ENCODE measurements at regions not wholly inside any gene's neighbourhood (a gene's known extent, or its start where the extent isn't known, plus 50 kb on each side); places are given as distances from the start of the nearest gene placed in this dataset.

GRCh38 chr15:29400701-29401100, 131.1 kb upstream of the NSMCE3 start:
- TF ChIP-seq ATF3 (IDR thresholded peaks at IDR 0.05), result no peak
- TF ChIP-seq EGR1 (IDR thresholded peaks at IDR 0.05; ENCODE audit: low read depth in 2 of 2), result no peak
- no peak for TF ChIP-seq FOXA2 (IDR thresholded peaks at IDR 0.05)
- TF ChIP-seq GABPA (IDR thresholded peaks at IDR 0.05 in 1 of 2, conservative IDR thresholded peaks at IDR 0.05 in 1 of 2), result no peak
- TF ChIP-seq FOXA1 (IDR thresholded peaks at IDR 0.05), result no peak
- TF ChIP-seq NR2F2 (IDR thresholded peaks at IDR 0.05), result no peak
- TF ChIP-seq, protein P1, sequence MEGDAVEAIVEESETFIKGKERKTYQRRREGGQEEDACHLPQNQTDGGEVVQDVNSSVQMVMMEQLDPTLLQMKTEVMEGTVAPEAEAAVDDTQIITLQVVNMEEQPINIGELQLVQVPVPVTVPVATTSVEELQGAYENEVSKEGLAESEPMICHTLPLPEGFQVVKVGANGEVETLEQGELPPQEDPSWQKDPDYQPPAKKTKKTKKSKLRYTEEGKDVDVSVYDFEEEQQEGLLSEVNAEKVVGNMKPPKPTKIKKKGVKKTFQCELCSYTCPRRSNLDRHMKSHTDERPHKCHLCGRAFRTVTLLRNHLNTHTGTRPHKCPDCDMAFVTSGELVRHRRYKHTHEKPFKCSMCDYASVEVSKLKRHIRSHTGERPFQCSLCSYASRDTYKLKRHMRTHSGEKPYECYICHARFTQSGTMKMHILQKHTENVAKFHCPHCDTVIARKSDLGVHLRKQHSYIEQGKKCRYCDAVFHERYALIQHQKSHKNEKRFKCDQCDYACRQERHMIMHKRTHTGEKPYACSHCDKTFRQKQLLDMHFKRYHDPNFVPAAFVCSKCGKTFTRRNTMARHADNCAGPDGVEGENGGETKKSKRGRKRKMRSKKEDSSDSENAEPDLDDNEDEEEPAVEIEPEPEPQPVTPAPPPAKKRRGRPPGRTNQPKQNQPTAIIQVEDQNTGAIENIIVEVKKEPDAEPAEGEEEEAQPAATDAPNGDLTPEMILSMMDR (IDR thresholded peaks at IDR 0.05; ENCODE audit: low read depth, low read length, missing input control), result no peak
- no peak for TF ChIP-seq JUND (IDR thresholded peaks at IDR 0.05)
- TF ChIP-seq SP1 (IDR thresholded peaks at IDR 0.05), result no peak
- no peak for TF ChIP-seq RXRA (IDR thresholded peaks at IDR 0.05)
- no peak overlapping the region for H3K27ac ChIP-seq (ENCODE audit: low read depth in 1 of 2, low read length in 2 of 2)
- H3K9me3 ChIP-seq (ENCODE audit: control insufficient read depth in 4 of 4, low read length in 3 of 4), result no peaks in the 10 kb centered on the region
- no peak overlapping the region for H3K4me3 ChIP-seq (ENCODE audit: low read depth in 1 of 3, low read length in 3 of 3)
- H3K9ac ChIP-seq (ENCODE audit: low read depth in 1 of 2, low read length in 2 of 2), result no peak overlapping the region
- H3K36me3 ChIP-seq (ENCODE audit: control insufficient read depth in 4 of 4, insufficient read depth in 3 of 4, low read depth in 1 of 4, low read length in 3 of 4), result no peaks in the 10 kb centered on the region
- no peaks in the 10 kb centered on the region for H3K4me1 ChIP-seq (ENCODE audit: control insufficient read depth in 4 of 4, insufficient read depth in 4 of 4, low read length in 3 of 4)
- H3K27me3 ChIP-seq (ENCODE audit: control insufficient read depth in 4 of 4, insufficient read depth in 4 of 4, low read length in 3 of 4), result peaks cover 0 to 3% (median 1%) of the 10 kb centered on the region in 4 donors
- no peak for DNase-seq (ENCODE audit: low spot score)
- 60% methylated on average over 8 of the region's 8 CpGs for WGBS

DNA sequence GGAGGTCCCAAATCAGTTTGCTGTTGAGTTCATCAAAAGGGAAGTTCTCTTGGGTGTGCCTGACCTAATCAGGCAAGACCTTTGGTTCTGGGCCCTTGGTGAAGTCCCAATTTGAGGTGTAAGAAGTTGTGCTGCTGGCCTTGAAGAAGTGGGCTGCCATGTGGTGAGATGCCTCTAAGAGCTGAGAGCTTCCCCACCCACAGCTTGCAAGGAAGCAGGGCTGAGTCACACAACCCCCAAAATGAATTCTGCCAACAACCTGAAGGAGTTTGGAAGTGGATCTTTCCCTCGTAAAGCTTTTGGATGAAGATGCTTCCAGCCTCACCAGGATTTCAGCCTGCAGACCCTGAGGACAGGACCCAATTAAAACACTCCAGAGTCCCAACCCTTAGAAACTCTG, 129.3 kb upstream of the NSMCE3 start:
- H3K4me1 ChIP-seq (ENCODE audit: control insufficient read depth in 4 of 4, insufficient read depth in 4 of 4, low read length in 3 of 4), result no peaks in the 10 kb centered on the region
- DNase-seq (ENCODE audit: low spot score), result no peak
- no peak overlapping the region for H3K27ac ChIP-seq (ENCODE audit: low read depth in 1 of 2, low read length in 2 of 2)
- H3K4me3 ChIP-seq (ENCODE audit: low read depth in 1 of 3, low read length in 3 of 3), result no peak overlapping the region
- no peaks in the 10 kb centered on the region for H3K9me3 ChIP-seq (ENCODE audit: control insufficient read depth in 4 of 4, low read length in 3 of 4)
- no peaks in the 10 kb centered on the region for H3K36me3 ChIP-seq (ENCODE audit: control insufficient read depth in 4 of 4, insufficient read depth in 3 of 4, low read depth in 1 of 4, low read length in 3 of 4)
- H3K9ac ChIP-seq (ENCODE audit: low read depth in 1 of 2, low read length in 2 of 2), result no peak overlapping the region
- 87% methylated on average over 1 of the region's 1 CpG for WGBS
- H3K27me3 ChIP-seq (ENCODE audit: control insufficient read depth in 4 of 4, insufficient read depth in 4 of 4, low read length in 3 of 4), result peaks cover 0 to 2% (median 0%) of the 10 kb centered on the region in 4 donors
- TF ChIP-seq GABPA (IDR thresholded peaks at IDR 0.05 in 1 of 2, conservative IDR thresholded peaks at IDR 0.05 in 1 of 2), result no peak
- no peak for TF ChIP-seq SP1 (IDR thresholded peaks at IDR 0.05)
- TF ChIP-seq EGR1 (IDR thresholded peaks at IDR 0.05; ENCODE audit: low read depth in 2 of 2), result no peak
- no peak for TF ChIP-seq FOXA1 (IDR thresholded peaks at IDR 0.05)
- TF ChIP-seq, protein P1 (IDR thresholded peaks at IDR 0.05; ENCODE audit: low read depth, low read length, missing input control), result no peak

DNA sequence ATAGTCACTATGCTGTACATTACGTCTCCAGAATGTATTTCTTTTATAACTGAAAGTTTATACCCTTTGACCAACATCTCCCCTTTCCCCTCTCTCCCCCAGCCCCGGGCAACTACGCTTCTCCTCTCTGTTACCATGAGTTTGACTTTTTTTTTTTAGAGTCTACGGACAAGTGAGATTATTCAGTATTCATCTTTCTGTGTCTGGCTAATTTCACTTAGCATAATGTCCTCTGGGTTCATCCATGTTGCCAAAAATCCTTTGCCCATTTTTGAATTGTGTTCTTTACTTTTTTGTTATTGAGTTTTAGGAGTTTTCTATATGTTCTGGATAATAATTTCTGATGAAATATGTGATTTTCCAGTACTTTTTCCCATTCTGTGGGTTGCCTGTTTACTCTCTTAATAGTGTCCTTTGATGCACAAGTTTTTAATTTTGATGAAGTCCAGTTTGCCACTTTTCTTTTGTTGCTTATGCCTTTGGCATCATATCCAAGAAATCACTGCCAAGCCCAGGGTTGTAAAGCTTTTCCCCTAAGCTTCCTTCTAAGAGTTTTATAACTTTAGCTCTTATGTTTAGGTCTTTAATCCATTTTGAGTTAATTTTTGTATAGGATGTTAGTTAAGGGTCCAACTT, 126.7 kb upstream of the NSMCE3 start:
- Histone ChIP-seq H3K36me3 (ENCODE audit: control insufficient read depth in 4 of 4, insufficient read depth in 3 of 4, low read depth in 1 of 4, low read length in 3 of 4) (no peaks in the 10 kb centered on the region), H3K27ac (ENCODE audit: low read depth in 1 of 2, low read length in 2 of 2) (no peak overlapping the region), H3K9ac (ENCODE audit: low read depth in 1 of 2, low read length in 2 of 2) (no peak overlapping the region), H3K27me3 (ENCODE audit: control insufficient read depth in 4 of 4, insufficient read depth in 4 of 4, low read length in 3 of 4) (no peaks in the 10 kb centered on the region), H3K4me1 (ENCODE audit: control insufficient read depth in 4 of 4, insufficient read depth in 4 of 4, low read length in 3 of 4) (no peaks in the 10 kb centered on the region), H3K4me3 (ENCODE audit: low read depth in 1 of 3, low read length in 3 of 3) (no peak overlapping the region), H3K9me3 (ENCODE audit: control insufficient read depth in 4 of 4, low read length in 3 of 4) (peaks cover 0 to 4% (median 2%) of the 10 kb centered on the region in 4 donors)
- TF ChIP-seq GABPA (IDR thresholded peaks at IDR 0.05 in 1 of 2, conservative IDR thresholded peaks at IDR 0.05 in 1 of 2) (no peak), EGR1 (IDR thresholded peaks at IDR 0.05; ENCODE audit: low read depth in 2 of 2) (no peak), ZBTB33 (IDR thresholded peaks at IDR 0.05) (no peak), SP1 (IDR thresholded peaks at IDR 0.05) (no peak), FOXA1 (IDR thresholded peaks at IDR 0.05) (no peak), RXRA (IDR thresholded peaks at IDR 0.05) (no peak), TAF1 (conservative IDR thresholded peaks at IDR 0.05) (no peak), YY1 (IDR thresholded peaks at IDR 0.05) (no peak), JUND (IDR thresholded peaks at IDR 0.05) (no peak)
- TF ChIP-seq, protein P1 (IDR thresholded peaks at IDR 0.05; ENCODE audit: low read depth, low read length, missing input control), result no peak
- 81% methylated on average over 4 of the region's 4 CpGs for WGBS
- no peak for DNase-seq (ENCODE audit: low spot score)

Measured in liver (tissue), 8 donors.